ENCODE measurements at regions not wholly inside any gene's neighbourhood (a gene's known extent, or its start where the extent isn't known, plus 50 kb on each side); places are given as distances from the start of the nearest gene placed in this dataset.

GRCh38 chr2:103338819-103339218, 577.0 kb downstream of the TMEM182 start:
- H3K4me3 Mint-ChIP-seq = no peak overlapping the region
- H3K4me1 Mint-ChIP-seq = no peaks in the 10 kb centered on the region

GRCh38 chr2:103346780-103347179, 584.9 kb downstream of the TMEM182 start:
- H3K9me3 Mint-ChIP-seq = peaks cover 1 to 5% of the 10 kb centered on the region in 2 donors
- H3K36me3 Mint-ChIP-seq = no peaks in the 10 kb centered on the region
- no peak overlapping the region for H3K4me3 Mint-ChIP-seq
- no peaks in the 10 kb centered on the region for H3K27me3 Mint-ChIP-seq
- H3K27ac Mint-ChIP-seq = no peak overlapping the region
- DNase-seq (no peak), ATAC-seq (replicated peaks) (no peak)
- no peaks in the 10 kb centered on the region for H3K4me1 Mint-ChIP-seq

More at GRCh38 chr2:103338819-103339218, 577.0 kb downstream of the TMEM182 start:
- ATAC-seq (replicated peaks) (no peak), DNase-seq (no peak)
- H3K27ac Mint-ChIP-seq = no peak overlapping the region
- no peaks in the 10 kb centered on the region for H3K36me3 Mint-ChIP-seq
- H3K9me3 Mint-ChIP-seq = no peaks in the 10 kb centered on the region
- H3K27me3 Mint-ChIP-seq = no peaks in the 10 kb centered on the region

DNA sequence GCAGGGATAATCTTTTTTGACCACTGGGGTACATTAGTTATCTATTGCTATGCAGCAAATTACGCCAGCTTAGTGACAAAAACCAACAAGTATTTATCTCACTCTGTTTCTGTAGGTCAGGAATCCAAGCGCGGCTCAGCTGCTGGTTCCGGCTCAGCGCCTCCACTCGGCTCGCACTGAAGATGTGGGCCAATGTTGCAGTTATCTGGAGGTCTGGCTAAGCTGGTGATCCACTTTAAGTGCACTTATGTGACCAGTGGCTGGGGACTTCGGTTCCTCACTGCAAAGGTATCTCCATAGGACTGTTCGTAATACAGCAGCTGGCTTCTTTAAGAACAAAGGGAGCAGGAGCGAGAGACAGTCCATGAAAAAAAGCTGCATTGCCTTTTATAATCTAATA, 591.9 kb downstream of the TMEM182 start:
- Mint-ChIP-seq H3K4me1 (no peaks in the 10 kb centered on the region), H3K27me3 (no peaks in the 10 kb centered on the region), H3K4me3 (no peak overlapping the region), H3K9me3 (no peaks in the 10 kb centered on the region), H3K36me3 (no peaks in the 10 kb centered on the region), H3K27ac (no peak overlapping the region)
- ATAC-seq (replicated peaks) (no peak), DNase-seq (no peak)

DNA sequence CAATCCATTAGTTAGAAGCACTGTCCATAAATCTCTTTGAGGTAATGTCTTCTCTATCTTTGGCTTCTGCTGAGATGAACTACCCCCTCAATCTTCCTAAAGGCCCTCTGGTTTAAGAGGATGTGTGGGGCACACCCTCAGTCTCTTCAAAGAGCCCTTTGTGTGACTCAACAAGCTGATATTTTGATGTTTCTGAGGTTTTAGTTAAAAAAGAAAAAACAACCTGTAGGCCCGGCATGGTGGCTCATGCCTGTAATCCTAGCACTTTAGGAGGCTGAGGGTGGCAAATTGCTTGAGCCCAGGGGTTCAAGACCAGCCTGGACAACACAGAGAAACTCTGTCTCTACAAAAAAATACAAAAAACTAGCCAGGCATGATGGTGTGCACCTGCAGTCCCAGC, 593.5 kb downstream of the TMEM182 start:
- ATAC-seq (replicated peaks) (no peak), DNase-seq (no peak)
- H3K27ac Mint-ChIP-seq = no peak overlapping the region
- no peaks in the 10 kb centered on the region for H3K27me3 Mint-ChIP-seq
- no peaks in the 10 kb centered on the region for H3K36me3 Mint-ChIP-seq
- no peak overlapping the region for H3K4me3 Mint-ChIP-seq
- H3K9me3 Mint-ChIP-seq = no peaks in the 10 kb centered on the region
- H3K4me1 Mint-ChIP-seq = no peaks in the 10 kb centered on the region

GRCh38 chr2:103361712-103362111, 599.9 kb downstream of the TMEM182 start:
- DNase-seq = no peak
- H3K4me3 Mint-ChIP-seq = no peak overlapping the region
- no peak overlapping the region for H3K27ac Mint-ChIP-seq
- peaks cover 0 to 3% of the 10 kb centered on the region in 2 donors for H3K9me3 Mint-ChIP-seq
- no peak for ATAC-seq (replicated peaks)
- H3K4me1 Mint-ChIP-seq = no peaks in the 10 kb centered on the region
- H3K36me3 Mint-ChIP-seq = no peaks in the 10 kb centered on the region
- no peaks in the 10 kb centered on the region for H3K27me3 Mint-ChIP-seq

DNA sequence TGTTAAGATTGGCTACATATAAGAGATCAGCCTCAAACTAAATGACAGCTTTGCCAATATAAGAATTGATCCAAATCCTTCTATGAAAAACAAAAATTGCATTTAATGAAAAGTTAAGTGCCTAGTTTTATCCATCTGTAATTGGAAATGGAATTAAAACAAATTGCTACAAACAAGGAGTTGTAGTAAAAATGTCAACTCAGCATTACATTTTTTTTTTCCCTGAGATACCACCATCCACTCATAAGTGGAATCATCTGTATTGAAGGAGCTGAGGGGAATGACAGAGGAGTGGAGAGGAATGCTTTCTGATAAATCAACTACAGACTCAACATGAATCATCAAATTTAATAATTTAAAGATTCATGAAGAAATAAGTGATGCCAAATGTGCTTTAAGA, 601.8 kb downstream of the TMEM182 start:
- Mint-ChIP-seq H3K27me3 (no peaks in the 10 kb centered on the region), H3K4me1 (no peaks in the 10 kb centered on the region), H3K36me3 (no peaks in the 10 kb centered on the region), H3K9me3 (peaks cover 0 to 3% of the 10 kb centered on the region in 2 donors), H3K4me3 (no peak overlapping the region), H3K27ac (no peak overlapping the region)
- DNase-seq (no peak), ATAC-seq (replicated peaks) (no peak)

- no peak for ATAC-seq (replicated peaks)
- no peak for DNase-seq
- Mint-ChIP-seq H3K9me3 (peaks cover 0 to 3% of the 10 kb centered on the region in 2 donors), H3K27ac (no peak overlapping the region), H3K4me3 (no peak overlapping the region), H3K4me1 (no peaks in the 10 kb centered on the region), H3K36me3 (no peaks in the 10 kb centered on the region), H3K27me3 (no peaks in the 10 kb centered on the region)
Measured at GRCh38 chr2:103364177-103364576, 602.3 kb downstream of the TMEM182 start.

GRCh38 chr2:103365071-103365470, 603.2 kb downstream of the TMEM182 start:
- peaks cover 0 to 3% of the 10 kb centered on the region in 2 donors for H3K9me3 Mint-ChIP-seq
- H3K4me1 Mint-ChIP-seq = no peaks in the 10 kb centered on the region
- no peaks in the 10 kb centered on the region for H3K36me3 Mint-ChIP-seq
- no peak overlapping the region for H3K4me3 Mint-ChIP-seq
- H3K27me3 Mint-ChIP-seq = no peaks in the 10 kb centered on the region
- ATAC-seq (replicated peaks) = no peak
- DNase-seq = no peak
- no peak overlapping the region for H3K27ac Mint-ChIP-seq

GRCh38 chr2:103367877-103368276, 606.0 kb downstream of the TMEM182 start:
- H3K27ac Mint-ChIP-seq = no peak overlapping the region
- ATAC-seq (replicated peaks) (no peak), DNase-seq (no peak)
- H3K4me1 Mint-ChIP-seq = no peaks in the 10 kb centered on the region
- H3K4me3 Mint-ChIP-seq = no peak overlapping the region
- no peaks in the 10 kb centered on the region for H3K27me3 Mint-ChIP-seq
- H3K9me3 Mint-ChIP-seq = no peaks in the 10 kb centered on the region
- H3K36me3 Mint-ChIP-seq = no peaks in the 10 kb centered on the region

- Mint-ChIP-seq H3K27me3 (no peaks in the 10 kb centered on the region), H3K9me3 (peaks cover 5 to 9% of the 10 kb centered on the region in 2 donors), H3K4me3 (no peak overlapping the region), H3K4me1 (no peaks in the 10 kb centered on the region), H3K27ac (no peak overlapping the region), H3K36me3 (no peaks in the 10 kb centered on the region)
- no peak for ATAC-seq (replicated peaks)
- DNase-seq = no peak
Measured at GRCh38 chr2:103383541-103383940, 621.7 kb downstream of the TMEM182 start.

DNA sequence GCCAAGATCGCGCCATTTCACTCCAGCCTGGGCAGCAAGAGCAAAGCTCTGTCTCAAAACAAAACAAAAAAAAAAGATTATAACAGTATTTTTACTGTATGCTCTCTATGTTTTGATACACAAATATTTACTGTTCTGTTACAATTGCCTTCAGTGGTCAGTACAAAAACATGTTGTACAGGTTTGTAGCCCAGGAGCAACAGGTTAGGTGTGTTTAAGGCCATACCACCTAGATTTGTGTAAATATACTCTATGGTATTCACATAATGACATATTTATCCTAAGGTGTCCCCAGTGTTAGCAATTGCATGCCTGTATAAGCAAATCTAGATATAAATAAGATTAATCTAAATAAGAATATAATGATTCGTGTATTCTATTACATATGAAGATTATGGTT, 625.0 kb downstream of the TMEM182 start:
- Mint-ChIP-seq H3K4me1 (no peaks in the 10 kb centered on the region), H3K27me3 (no peaks in the 10 kb centered on the region), H3K4me3 (no peak overlapping the region), H3K27ac (no peak overlapping the region), H3K36me3 (no peaks in the 10 kb centered on the region), H3K9me3 (peaks cover 0 to 3% of the 10 kb centered on the region in 2 donors)
- no peak for DNase-seq
- no peak for ATAC-seq (replicated peaks)

DNA sequence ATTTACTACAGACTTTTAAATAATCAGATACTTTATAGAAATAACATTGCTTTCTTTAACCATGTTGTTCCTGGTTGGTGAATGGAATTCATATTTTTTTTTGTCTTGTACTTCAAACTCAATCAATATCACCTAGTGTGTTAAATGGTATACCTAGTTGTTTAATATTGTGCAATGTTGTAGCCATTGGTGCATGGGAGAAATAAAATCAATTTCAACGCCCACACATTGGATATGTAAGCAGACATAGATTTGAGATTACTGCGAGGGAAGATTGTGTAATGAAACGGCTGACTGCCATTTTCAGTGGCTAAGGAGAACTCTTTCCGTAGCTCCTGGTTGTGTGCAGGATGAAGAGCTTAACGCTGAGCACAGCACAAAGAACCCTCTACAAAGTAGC, 626.1 kb downstream of the TMEM182 start:
- Mint-ChIP-seq H3K27ac (no peak overlapping the region), H3K36me3 (no peaks in the 10 kb centered on the region), H3K4me1 (no peaks in the 10 kb centered on the region), H3K4me3 (no peak overlapping the region), H3K9me3 (peaks cover 0 to 3% of the 10 kb centered on the region in 2 donors), H3K27me3 (no peaks in the 10 kb centered on the region)
- DNase-seq (no peak), ATAC-seq (replicated peaks) (no peak)

- Mint-ChIP-seq H3K9me3 (peaks cover 6 to 8% of the 10 kb centered on the region in 2 donors), H3K4me3 (no peak overlapping the region), H3K36me3 (no peaks in the 10 kb centered on the region), H3K27me3 (no peaks in the 10 kb centered on the region), H3K4me1 (no peaks in the 10 kb centered on the region), H3K27ac (no peak overlapping the region)
- ATAC-seq (replicated peaks) (no peak), DNase-seq (no peak)
Measured at GRCh38 chr2:103396152-103396551, 634.3 kb downstream of the TMEM182 start.

- no peaks in the 10 kb centered on the region for H3K36me3 Mint-ChIP-seq
- no peak for ATAC-seq (replicated peaks)
- no peak overlapping the region for H3K4me3 Mint-ChIP-seq
- H3K27me3 Mint-ChIP-seq = no peaks in the 10 kb centered on the region
- no peak for DNase-seq
- H3K9me3 Mint-ChIP-seq = peaks cover 3 to 6% of the 10 kb centered on the region in 2 donors
- no peaks in the 10 kb centered on the region for H3K4me1 Mint-ChIP-seq
- no peak overlapping the region for H3K27ac Mint-ChIP-seq
Measured at GRCh38 chr2:103401621-103402020, 639.8 kb downstream of the TMEM182 start.

GRCh38 chr2:103402336-103402735, 640.5 kb downstream of the TMEM182 start:
- DNase-seq (no peak), ATAC-seq (replicated peaks) (no peak)
- Mint-ChIP-seq H3K9me3 (peaks cover 2 to 6% of the 10 kb centered on the region in 2 donors), H3K4me3 (no peak overlapping the region), H3K27ac (no peak overlapping the region), H3K36me3 (no peaks in the 10 kb centered on the region), H3K27me3 (no peaks in the 10 kb centered on the region), H3K4me1 (no peaks in the 10 kb centered on the region)

- Mint-ChIP-seq H3K9me3 (peaks cover 2 to 5% of the 10 kb centered on the region in 2 donors), H3K36me3 (no peaks in the 10 kb centered on the region), H3K4me3 (no peak overlapping the region), H3K27ac (no peak overlapping the region), H3K27me3 (no peaks in the 10 kb centered on the region), H3K4me1 (no peaks in the 10 kb centered on the region)
- ATAC-seq (replicated peaks) (no peak), DNase-seq (no peak)
Measured at GRCh38 chr2:103402944-103403343, 641.1 kb downstream of the TMEM182 start.
